K562 (cell line): ENCODE measurements at regions not wholly inside any gene's neighbourhood (a gene's known extent, or its start where the extent isn't known, plus 50 kb on each side); places are given as distances from the start of the nearest gene placed in this dataset.

Source experiments
- ATAC-seq: fragments of 200-7000 bp; cut with Tn5 transposase; 3 replicates; pipeline ENCODE4 v1.9.1; 2020; ENCODE audit warnings: moderate library complexity
- BruUV-seq: library from RNA; stranded (reverse); fragments of 400-500 nt; replicated peaks from 2 replicates; lab custom pipeline; 2021; lab: Mats Ljungman, UMichigan
- CTCF ChIA-PET: fragments of 300-600 bp; formaldehyde crosslinking; extraction: SDS; loops from one replicate; lab custom pipeline; 2021; ENCODE audit warnings: low intra/inter-chr PET ratio; lab: Yijun Ruan, JAX
- POLR2A ChIA-PET: fragments of 300-600, 350-650 bp; sonication (Branson Sonifier 250); formaldehyde crosslinking; extraction: SDS; loops from one replicate; lab custom pipeline; 2021; ENCODE audit warnings: antibody characterized with exemption, inconsistent platforms; lab: Yijun Ruan, JAX
- DNase-seq, 4 experiments: peaks; one replicate each; pipeline versions ENCODE4 v3.0.0 to v3.0.0-alpha.2; 2011 to 2018; ENCODE audit warnings: low spot score in 3 of 4, mixed read lengths in 3 of 4; ENCODE audit errors: extremely low read depth in 1 of 4
- FAIRE-seq: peaks from 2 replicates; lab custom pipeline; 2011; peaks lifted over from hg19 to GRCh38; lab: Jason Lieb, UNC
- H2AFZ ChIP-seq: 2 replicates; pipeline ENCODE4 v1.6.0; 2011; ENCODE audit warnings: low read depth, low read length, control low read depth, inconsistent platforms
- H3K27ac ChIP-seq: fragments of 200-600 bp; 3 replicates; pipeline ENCODE4 v1.8.0; 2011; ENCODE audit warnings: low read depth, mild to moderate bottlenecking, control low read depth, inconsistent platforms, low read length, moderate library complexity, mixed read lengths; ENCODE audit errors: extremely low read depth
- H3K27me3 ChIP-seq, 2 experiments: fragments of 300-600 bp in 1 of 2; 2 replicates in 1 of 2; 3 replicates in 1 of 2; pipeline versions ENCODE4 v1.6.0 to v1.8.0; 2011; ENCODE audit warnings: inconsistent platforms in 2 of 2, low read length in 2 of 2, mild to moderate bottlenecking in 1 of 2, mixed read lengths in 1 of 2, moderate library complexity in 1 of 2; ENCODE audit not compliant: control insufficient read depth in 2 of 2, insufficient read depth in 2 of 2
- H3K36me3 ChIP-seq: fragments of 300-600 bp; 3 replicates; pipeline ENCODE4 v1.8.0; 2011; ENCODE audit warnings: mild to moderate bottlenecking, low read length, inconsistent platforms; ENCODE audit not compliant: control insufficient read depth, insufficient read depth
- H3K4me1 ChIP-seq, 2 experiments: fragments of 200-600 bp in 1 of 2; replicated peaks in 1 of 2; 2 replicates in 1 of 2; 3 replicates in 1 of 2; pipeline versions ENCODE4 v1.5.1 to v1.8.0; 2011; ENCODE audit warnings: inconsistent platforms in 2 of 2, low read length in 2 of 2, mild to moderate bottlenecking in 1 of 2, mixed read lengths in 1 of 2, moderate library complexity in 1 of 2; ENCODE audit not compliant: control insufficient read depth in 2 of 2, insufficient read depth in 2 of 2
- H3K4me2 ChIP-seq: 2 replicates; pipeline ENCODE4 v1.6.1; 2011; ENCODE audit warnings: low read length, control low read depth, inconsistent platforms, mixed read lengths; ENCODE audit not compliant: insufficient read depth
- H3K4me3 ChIP-seq: fragments of 200-600 bp; sonication (generic), shearing (Covaris generic); 2 replicates; pipeline ENCODE4 v1.5.1; 2016; ENCODE audit warnings: control low read depth, inconsistent platforms
- H3K79me2 ChIP-seq: fragments of 200-600 bp; 3 replicates; pipeline ENCODE4 v1.8.0; 2011; ENCODE audit warnings: low read length, inconsistent platforms; ENCODE audit not compliant: control insufficient read depth, insufficient read depth
- H3K9ac ChIP-seq, 2 experiments: 2 replicates each; pipeline versions ENCODE4 v1.6.0 to v1.6.1; 2011; ENCODE audit warnings: low read depth in 2 of 2, low read length in 2 of 2, control low read depth in 1 of 2, inconsistent platforms in 1 of 2, mild to moderate bottlenecking in 1 of 2, mixed read lengths in 1 of 2; ENCODE audit not compliant: insufficient read depth in 1 of 2
- H3K9me1 ChIP-seq: one replicate; pipeline ENCODE4 v1.6.0; 2011; ENCODE audit warnings: inconsistent platforms, mild to moderate bottlenecking, low read length, moderate library complexity; ENCODE audit not compliant: control insufficient read depth, insufficient read depth
- H3K9me3 ChIP-seq: replicated peaks from 2 replicates; pipeline ENCODE4 v1.5.1; 2011; ENCODE audit warnings: low read depth, low read length, inconsistent platforms; ENCODE audit not compliant: control insufficient read depth, insufficient read depth
- H4K20me1 ChIP-seq: replicated peaks from 2 replicates; pipeline ENCODE4 v1.6.1; 2011; ENCODE audit warnings: low read length, inconsistent platforms, mixed read lengths; ENCODE audit not compliant: control insufficient read depth, insufficient read depth
- GATAD2A ChIP-seq: fragments of 450-650 bp; IDR thresholded peaks from 2 replicates; pipeline ENCODE4 v1.6.1; 2017
- HES1 ChIP-seq: fragments of 450-650 bp; IDR thresholded peaks from 2 replicates; pipeline ENCODE4 v1.6.1; 2016; ENCODE audit warnings: low read depth, mild to moderate bottlenecking, moderate library complexity
- IRF2 ChIP-seq: sonication (generic); formaldehyde crosslinking; IDR thresholded peaks from 2 replicates; pipeline ENCODE4 v1.8.1; 2022; ENCODE audit warnings: mild to moderate bottlenecking, missing genetic modification reagents
- ZNF583 ChIP-seq: fragments of 250-450 bp; sonication (Bioruptor Pico); IDR thresholded peaks from 2 replicates; pipeline ENCODE4 v1.4.0; 2020
- ZNF639 ChIP-seq, 2 experiments: fragments of 200-800 bp in 1 of 2; sonication (Bioruptor generic) in 1 of 2; sonication (generic) in 1 of 2; formaldehyde crosslinking in 1 of 2; IDR thresholded peaks in 1 of 2; conservative IDR thresholded peaks in 1 of 2; 2 replicates each; pipeline versions ENCODE4 v1.5.0 to v1.6.1; 2016 to 2020; ENCODE audit warnings: missing compliant biosample characterization in 1 of 2, missing genetic modification characterization in 1 of 2, missing genetic modification reagents in 1 of 2
- WGBS: fragments of 100-300 bp; shearing (Covaris generic); methylation state at CpG from one replicate; pipeline ENCODE4 v1.1.6; 2016; ENCODE audit warnings: low coverage, mixed read lengths; ENCODE audit not compliant: insufficient coverage; ENCODE audit errors: missing lambda C conversion rate; 5-methylcytosine and 5-hydroxymethylcytosine counted together
- in situ Hi-C: fragments of 300-500 bp; cut with MboI; formaldehyde crosslinking; loops from 4 replicates; pipeline ENCODE4 v1.15.0; 2018; ENCODE audit warnings: inconsistent platforms, mixed read lengths
- intact Hi-C: fragments of 100-400 bp; cut with micrococcal nuclease; formaldehyde crosslinking; loops from 2 replicates; pipeline ENCODE4 v1.14.2; 2022

GRCh38 chr16:62882552-62883221 is 846.4 kb upstream of the CDH8 start:
- DNase-seq = no peak
- no peaks in the 10 kb centered on the region for H3K79me2 ChIP-seq
- in situ Hi-C loops = no loop called here
- H3K9ac ChIP-seq = no peak overlapping the region
- CTCF ChIA-PET = no interaction called here
- no peaks in the 10 kb centered on the region for H3K4me1 ChIP-seq
- no peaks in the 10 kb centered on the region for H3K9me3 ChIP-seq
- H4K20me1 ChIP-seq = no peaks in the 10 kb centered on the region
- no peaks in the 10 kb centered on the region for H3K9me1 ChIP-seq
- POLR2A ChIA-PET = no interaction called here
- TF ChIP-seq HES1 (no peak), GATAD2A (no peak), ZNF583 (CRISPR knock-in tag) (no peak), ZNF639 (CRISPR knock-in tag; conservative IDR thresholded peaks at IDR 0.05 in 1 of 2, IDR thresholded peaks at IDR 0.05 in 1 of 2) (no peak), IRF2 (CRISPR knock-in tag) (no peak)
- TF ChIP-seq, all 486 proteins: peak for 0
- no TSS peak for BruUV-seq
- FAIRE-seq = no peak
- Histone ChIP-seq H3K27ac (no peak overlapping the region), H3K4me3 (no peak overlapping the region), H3K36me3 (no peaks in the 10 kb centered on the region), H2AFZ (no peak overlapping the region), H3K4me2 (no peak overlapping the region), H3K27me3 (no peaks in the 10 kb centered on the region)
- no peak for ATAC-seq
- 0% methylated on average over 5 of the region's 5 CpGs for WGBS
- intact Hi-C loops = no loop called here
